Gastroesophageal sphincter (tissue), 4 donors: ENCODE measurements at regions not wholly inside any gene's neighbourhood (a gene's known extent, or its start where the extent isn't known, plus 50 kb on each side); places are given as distances from the start of the nearest gene placed in this dataset.

Experiments
- ATAC-seq: fragments of 150-250 bp; one replicate; pipeline ENCODE4 v1.9.1; 2016; ENCODE audit warnings: mild to moderate bottlenecking, moderate library complexity
- H3K27ac ChIP-seq, 4 donors: fragments of 200-600 bp; sonication (generic) in 3 of 4; 1 replicate in 3 of 4; 2 replicates in 1 of 4; pipeline ENCODE4 v1.5.1; 2016 to 2019
- H3K27me3 ChIP-seq: fragments of 200-600 bp; sonication (generic); one replicate; pipeline ENCODE4 v1.5.1; 2019
- H3K36me3 ChIP-seq, 2 donors: fragments of 200-600 bp; sonication (generic); one replicate each; pipeline ENCODE4 v1.5.1; 2019; ENCODE audit warnings: control low read depth in 1 of 2
- H3K4me1 ChIP-seq, 3 donors: fragments of 200-600 bp; sonication (generic); 1 replicate in 2 of 3; 2 replicates in 1 of 3; pipeline ENCODE4 v1.5.1; 2016 to 2019; ENCODE audit warnings: control low read depth in 2 of 3
- H3K4me3 ChIP-seq, 2 donors: fragments of 200-600 bp; sonication (generic); one replicate each; pipeline ENCODE4 v1.5.1; 2019; ENCODE audit warnings: mild to moderate bottlenecking in 1 of 2, moderate library complexity in 1 of 2
- H3K9me3 ChIP-seq, 3 donors: fragments of 200-600 bp; sonication (generic); one replicate each; pipeline ENCODE4 v1.5.1; 2017 to 2019; ENCODE audit warnings: control low read depth in 2 of 3
- CTCF ChIP-seq, 4 experiments: fragments of 200-600 bp in 2 of 4; fragments of 450-650 bp in 2 of 4; sonication (generic) in 1 of 4; IDR thresholded peaks; one replicate each; pipeline ENCODE4 v1.5.1; 2017 to 2019; ENCODE audit warnings: antibody characterized with exemption in 4 of 4, mild to moderate bottlenecking in 2 of 4, moderate library complexity in 2 of 4
- EP300 ChIP-seq: sonication (generic); formaldehyde crosslinking; IDR thresholded peaks from one replicate; pipeline ENCODE4 v1.6.1; 2017; ENCODE audit warnings: antibody characterized with exemption, mild to moderate bottlenecking
- POLR2A ChIP-seq, 2 donors: fragments of 450-650 bp; IDR thresholded peaks; one replicate each; pipeline ENCODE4 v1.6.1; 2017; ENCODE audit warnings: antibody characterized with exemption in 2 of 2, mild to moderate bottlenecking in 2 of 2, moderate library complexity in 1 of 2
- POLR2AphosphoS5 ChIP-seq: sonication (generic); formaldehyde crosslinking; IDR thresholded peaks from one replicate; pipeline ENCODE4 v1.6.1; 2017; ENCODE audit warnings: antibody characterized with exemption
- WGBS, 2 donors: methylation state at CpG; one replicate each; pipeline ENCODE4 v1.1.5; 2018; ENCODE audit warnings: low coverage in 1 of 2; 5-methylcytosine and 5-hydroxymethylcytosine counted together

DNA sequence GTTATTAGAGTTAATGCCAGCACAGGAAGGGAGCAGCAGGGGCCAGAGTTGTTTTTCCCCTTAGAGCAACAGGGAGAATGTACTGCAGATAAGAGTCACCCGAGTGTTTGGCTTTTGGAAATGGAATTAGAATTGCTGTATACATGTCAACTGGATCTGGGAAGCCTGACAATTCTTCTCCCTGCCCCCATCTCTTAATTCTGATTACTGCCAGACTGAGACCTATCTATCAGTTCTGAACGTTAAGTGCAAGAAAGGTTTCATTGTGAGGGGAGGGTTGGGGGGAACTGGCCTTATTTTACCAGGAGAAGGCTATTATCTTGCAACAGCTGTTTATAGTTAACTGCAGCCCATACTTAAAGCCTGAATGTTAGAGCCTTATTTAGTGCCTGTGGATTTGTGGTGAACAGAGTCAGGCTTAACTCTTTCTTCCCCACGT is 424.5 kb upstream of the CDH11 start:
- Histone ChIP-seq H3K9me3 (peaks cover 0 to 6% (median 0%) of the 10 kb centered on the region in 3 donors), H3K36me3 (no peaks in the 10 kb centered on the region), H3K27me3 (no peaks in the 10 kb centered on the region), H3K4me3 (no peak overlapping the region), H3K4me1 (no peaks in the 10 kb centered on the region), H3K27ac (no peak overlapping the region)
- 25 to 40% methylated on average over 3 of the region's 3 CpGs for WGBS, 2 donors
- ATAC-seq, result no peak
- TF ChIP-seq POLR2A (IDR thresholded peaks at IDR 0.05) (no peak), CTCF (IDR thresholded peaks at IDR 0.05) (no peak), EP300 (no peak), POLR2AphosphoS5 (no peak)

- H3K9me3 ChIP-seq, result no peaks in the 10 kb centered on the region
- no peak for ATAC-seq
- TF ChIP-seq POLR2A (IDR thresholded peaks at IDR 0.05) (no peak), CTCF (IDR thresholded peaks at IDR 0.05) (no peak), EP300 (no peak), POLR2AphosphoS5 (no peak)
- H3K4me3 ChIP-seq, result no peak overlapping the region
- H3K27ac ChIP-seq, result no peak overlapping the region
- H3K4me1 ChIP-seq, result no peaks in the 10 kb centered on the region
- WGBS, 2 donors, result 61 to 67% methylated on average over 2 of the region's 2 CpGs
- no peaks in the 10 kb centered on the region for H3K36me3 ChIP-seq
- H3K27me3 ChIP-seq, result no peaks in the 10 kb centered on the region
Measured at GRCh38 chr16:65545413-65545956, 423.6 kb upstream of the CDH11 start.

GRCh38 chr16:65543781-65544740 is 422.2 kb upstream of the CDH11 start:
- Histone ChIP-seq H3K36me3 (no peaks in the 10 kb centered on the region), H3K27me3 (no peaks in the 10 kb centered on the region), H3K27ac (no peak overlapping the region), H3K4me3 (no peak overlapping the region), H3K4me1 (no peaks in the 10 kb centered on the region), H3K9me3 (no peaks in the 10 kb centered on the region)
- WGBS, 2 donors, result 87 to 91% methylated on average over 2 to 5 of the region's 5 CpGs
- ATAC-seq, result no peak
- TF ChIP-seq CTCF (IDR thresholded peaks at IDR 0.05), result no peak
- TF ChIP-seq POLR2A (IDR thresholded peaks at IDR 0.05), result no peak
- no peak for TF ChIP-seq EP300
- TF ChIP-seq POLR2AphosphoS5, result no peak

GRCh38 chr16:65541646-65542045 is 419.8 kb upstream of the CDH11 start:
- no peaks in the 10 kb centered on the region for H3K4me1 ChIP-seq
- no peaks in the 10 kb centered on the region for H3K36me3 ChIP-seq
- no peak overlapping the region for H3K27ac ChIP-seq
- ATAC-seq, result no peak
- no peaks in the 10 kb centered on the region for H3K27me3 ChIP-seq
- no peak overlapping the region for H3K4me3 ChIP-seq
- 80 to 100% methylated on average over 1 of the region's 1 CpG for WGBS, 2 donors
- no peaks in the 10 kb centered on the region for H3K9me3 ChIP-seq
- TF ChIP-seq CTCF (IDR thresholded peaks at IDR 0.05) (no peak), POLR2A (IDR thresholded peaks at IDR 0.05) (no peak), EP300 (no peak), POLR2AphosphoS5 (no peak)

DNA sequence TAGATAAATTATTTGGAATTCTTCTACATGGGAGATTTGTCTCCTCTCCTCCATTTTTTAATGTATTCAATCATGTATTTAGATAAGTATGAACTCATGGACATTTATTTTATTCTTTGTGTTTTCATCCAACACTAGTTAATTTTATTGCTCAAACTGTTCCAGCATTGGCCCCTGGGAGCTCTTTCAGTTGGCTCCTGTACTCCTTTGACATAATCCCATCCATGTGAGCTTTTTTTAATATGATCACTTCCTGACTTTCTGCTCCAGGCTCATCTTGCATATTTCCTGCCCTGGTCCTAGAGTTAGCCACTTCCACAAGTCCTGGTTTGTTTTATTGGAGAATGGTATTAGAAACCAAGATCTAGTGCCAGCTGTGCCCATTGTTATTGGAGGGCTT is 419.0 kb upstream of the CDH11 start:
- H3K27ac ChIP-seq, result no peak overlapping the region
- no peaks in the 10 kb centered on the region for H3K27me3 ChIP-seq
- no peaks in the 10 kb centered on the region for H3K4me1 ChIP-seq
- no peak overlapping the region for H3K4me3 ChIP-seq
- no peak for ATAC-seq
- TF ChIP-seq POLR2AphosphoS5, result no peak
- TF ChIP-seq EP300, result no peak
- TF ChIP-seq POLR2A (IDR thresholded peaks at IDR 0.05), result no peak
- TF ChIP-seq CTCF (IDR thresholded peaks at IDR 0.05), result no peak
- no peaks in the 10 kb centered on the region for H3K36me3 ChIP-seq
- H3K9me3 ChIP-seq, result no peaks in the 10 kb centered on the region
